ENCODE measurements at regions not wholly inside any gene's neighbourhood (a gene's known extent, or its start where the extent isn't known, plus 50 kb on each side); places are given as distances from the start of the nearest gene placed in this dataset.

DNA sequence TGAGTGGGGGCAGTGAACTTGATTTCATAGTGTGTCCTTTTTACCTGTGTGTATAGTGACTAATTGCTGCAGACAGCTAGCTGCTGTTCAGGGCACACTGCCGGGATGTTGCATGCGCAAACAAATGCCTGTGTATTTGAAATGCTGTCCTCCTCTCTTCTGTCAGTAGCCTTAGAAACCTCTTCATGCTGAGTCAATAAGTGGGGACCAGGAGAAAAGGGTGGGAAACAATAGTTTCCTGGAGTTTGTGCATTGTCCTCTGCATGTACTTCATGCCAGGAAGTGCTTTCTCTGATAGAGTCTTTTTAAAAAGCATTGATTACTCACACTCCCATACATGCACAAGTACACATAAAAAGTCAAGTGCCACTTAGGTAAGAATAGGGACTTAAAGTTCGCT, 1183.7 kb upstream of the CELF2 start:
- DNase-seq (ENCODE audit: low read depth, low spot score), result no peak
- H3K4me3 ChIP-seq (ENCODE audit: low read depth, low read length), result no peak overlapping the region
- H3K27me3 ChIP-seq (ENCODE audit: control insufficient read depth, insufficient read depth, low read length), result no peaks in the 10 kb centered on the region
- ChIA-PET CTCF (no interaction called here), POLR2A (no interaction called here)
- no peaks in the 10 kb centered on the region for H3K9me3 ChIP-seq (ENCODE audit: control insufficient read depth, insufficient read depth, low read length)
- H3K27ac ChIP-seq (ENCODE audit: low read depth, low read length), result no peak overlapping the region
- TF ChIP-seq, protein P1, sequence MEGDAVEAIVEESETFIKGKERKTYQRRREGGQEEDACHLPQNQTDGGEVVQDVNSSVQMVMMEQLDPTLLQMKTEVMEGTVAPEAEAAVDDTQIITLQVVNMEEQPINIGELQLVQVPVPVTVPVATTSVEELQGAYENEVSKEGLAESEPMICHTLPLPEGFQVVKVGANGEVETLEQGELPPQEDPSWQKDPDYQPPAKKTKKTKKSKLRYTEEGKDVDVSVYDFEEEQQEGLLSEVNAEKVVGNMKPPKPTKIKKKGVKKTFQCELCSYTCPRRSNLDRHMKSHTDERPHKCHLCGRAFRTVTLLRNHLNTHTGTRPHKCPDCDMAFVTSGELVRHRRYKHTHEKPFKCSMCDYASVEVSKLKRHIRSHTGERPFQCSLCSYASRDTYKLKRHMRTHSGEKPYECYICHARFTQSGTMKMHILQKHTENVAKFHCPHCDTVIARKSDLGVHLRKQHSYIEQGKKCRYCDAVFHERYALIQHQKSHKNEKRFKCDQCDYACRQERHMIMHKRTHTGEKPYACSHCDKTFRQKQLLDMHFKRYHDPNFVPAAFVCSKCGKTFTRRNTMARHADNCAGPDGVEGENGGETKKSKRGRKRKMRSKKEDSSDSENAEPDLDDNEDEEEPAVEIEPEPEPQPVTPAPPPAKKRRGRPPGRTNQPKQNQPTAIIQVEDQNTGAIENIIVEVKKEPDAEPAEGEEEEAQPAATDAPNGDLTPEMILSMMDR (IDR thresholded peaks at IDR 0.05; ENCODE audit: low read depth, low read length), result no peak

GRCh38 chr10:9834434-9834833, 1183.2 kb upstream of the CELF2 start:
- Histone ChIP-seq H3K4me3 (ENCODE audit: low read depth, low read length) (no peak overlapping the region), H3K27me3 (ENCODE audit: control insufficient read depth, insufficient read depth, low read length) (no peaks in the 10 kb centered on the region), H3K9me3 (ENCODE audit: control insufficient read depth, insufficient read depth, low read length) (no peaks in the 10 kb centered on the region), H3K27ac (ENCODE audit: low read depth, low read length) (no peak overlapping the region)
- TF ChIP-seq, protein P1 (IDR thresholded peaks at IDR 0.05; ENCODE audit: low read depth, low read length), result no peak
- CTCF ChIA-PET, result interaction anchor here (1.7 kb wide), 1 partner anchor 491 kb away, joined by 4 read pairs; no protein-coding TSS in a partner anchor
- DNase-seq (ENCODE audit: low read depth, low spot score), result no peak
- POLR2A ChIA-PET, result no interaction called here

- Histone ChIP-seq H3K9me3 (ENCODE audit: control insufficient read depth, insufficient read depth, low read length) (peaks cover 3% of the 10 kb centered on the region; the same call in 1 of the 2 replicates), H3K27ac (ENCODE audit: low read depth, low read length) (no peak overlapping the region), H3K27me3 (ENCODE audit: control insufficient read depth, insufficient read depth, low read length) (no peaks in the 10 kb centered on the region), H3K4me3 (ENCODE audit: low read depth, low read length) (no peak overlapping the region)
- TF ChIP-seq, protein P1 (IDR thresholded peaks at IDR 0.05; ENCODE audit: low read depth, low read length), result no peak
- DNase-seq (ENCODE audit: low read depth, low spot score), result no peak
- POLR2A ChIA-PET, result no interaction called here
- CTCF ChIA-PET, result no interaction called here
These were observed 1172.6 kb upstream of the CELF2 start for GRCh38 chr10:9845075-9845474.

- no peaks in the 10 kb centered on the region for H3K27me3 ChIP-seq (ENCODE audit: control insufficient read depth, insufficient read depth, low read length)
- CTCF ChIA-PET, result interaction anchor here (0.9 kb wide), 1 partner anchor 11 kb away, joined by 3 read pairs; no protein-coding TSS in a partner anchor
- H3K9me3 ChIP-seq (ENCODE audit: control insufficient read depth, insufficient read depth, low read length), result peaks cover 3% of the 10 kb centered on the region; the same call in 1 of the 2 replicates
- H3K27ac ChIP-seq (ENCODE audit: low read depth, low read length), result no peak overlapping the region
- TF ChIP-seq, protein P1 (IDR thresholded peaks at IDR 0.05; ENCODE audit: low read depth, low read length), result no peak
- POLR2A ChIA-PET, result no interaction called here
- DNase-seq (ENCODE audit: low read depth, low spot score), result no peak
- no peak overlapping the region for H3K4me3 ChIP-seq (ENCODE audit: low read depth, low read length)
These were observed 1169.4 kb upstream of the CELF2 start for GRCh38 chr10:9848278-9848677.

DNA sequence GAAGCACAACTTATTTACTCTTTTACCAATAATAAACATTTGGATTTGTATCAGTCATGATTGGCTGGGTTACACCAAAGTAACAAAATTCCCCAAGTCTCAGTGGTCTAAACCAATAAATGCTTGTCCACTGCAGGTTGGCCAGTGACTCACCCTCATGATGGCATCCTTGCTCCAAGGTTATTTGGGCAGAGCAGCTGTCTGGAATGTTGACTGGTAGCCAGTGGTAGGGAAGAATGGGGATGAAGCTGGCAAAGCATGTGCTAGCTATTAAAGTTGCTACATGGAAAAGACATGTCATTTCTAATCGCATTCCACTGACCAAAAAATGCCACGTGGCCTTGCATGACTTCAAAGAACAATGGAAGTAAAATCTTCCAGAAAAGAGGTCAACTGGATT, 1168.7 kb upstream of the CELF2 start:
- Histone ChIP-seq H3K27me3 (ENCODE audit: control insufficient read depth, insufficient read depth, low read length) (no peaks in the 10 kb centered on the region), H3K27ac (ENCODE audit: low read depth, low read length) (no peak overlapping the region), H3K4me3 (ENCODE audit: low read depth, low read length) (no peak overlapping the region), H3K9me3 (ENCODE audit: control insufficient read depth, insufficient read depth, low read length) (peaks cover 3% of the 10 kb centered on the region; the same call in 1 of the 2 replicates)
- POLR2A ChIA-PET, result no interaction called here
- TF ChIP-seq, protein P1 (IDR thresholded peaks at IDR 0.05; ENCODE audit: low read depth, low read length), result no peak
- CTCF ChIA-PET, result no interaction called here
- DNase-seq (ENCODE audit: low read depth, low spot score), result no peak

Data from AG04450 (cell line).